ENCODE measurements at regions not wholly inside any gene's neighbourhood (a gene's known extent, or its start where the extent isn't known, plus 50 kb on each side); places are given as distances from the start of the nearest gene placed in this dataset.

DNA sequence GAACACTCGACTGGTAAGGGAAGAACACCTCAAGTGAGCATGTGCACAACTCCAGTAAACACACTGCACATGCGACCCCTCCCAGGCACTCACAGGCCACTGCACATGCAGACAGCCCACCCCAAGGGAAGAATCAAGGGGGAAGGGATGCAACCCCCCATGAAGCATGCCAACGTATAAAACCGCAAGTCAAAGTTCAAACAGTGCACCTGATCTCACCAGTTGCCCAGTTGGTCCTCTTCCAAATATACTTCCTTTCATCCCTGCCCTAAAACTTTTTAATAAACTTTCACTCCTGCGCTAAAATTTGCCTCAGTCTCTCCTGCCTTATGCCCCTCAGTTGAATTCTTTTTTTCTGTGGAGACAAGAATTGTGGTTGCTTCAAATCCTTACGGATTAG is 51.0 kb upstream of the TOM1L1 start:
- Mint-ChIP-seq H3K27ac (ENCODE audit: unreplicated experiment) (no peak overlapping the region), H3K4me3 (ENCODE audit: unreplicated experiment) (no peak overlapping the region), H3K36me3 (ENCODE audit: insufficient read depth, unreplicated experiment) (no peaks in the 10 kb centered on the region), H3K4me1 (ENCODE audit: low read depth, unreplicated experiment) (no peaks in the 10 kb centered on the region), H3K27me3 (ENCODE audit: insufficient read depth, unreplicated experiment) (peaks cover 16% of the 10 kb centered on the region), H3K9me3 (ENCODE audit: unreplicated experiment) (no peaks in the 10 kb centered on the region)
- no peak for DNase-seq
- no peaks in the 10 kb centered on the region for H3K4me1 ChIP-seq
- TF ChIP-seq CTCF (IDR thresholded peaks at IDR 0.05; ENCODE audit: insufficient read depth in 1 of 2, low read depth in 1 of 2, low read length in 1 of 2, severe bottlenecking in 1 of 2, unreplicated experiment in 1 of 2): no peak
- intact Hi-C loops (cut with micrococcal nuclease; ENCODE audit: unreplicated experiment): no loop called here
- 0 out of 2 replicates have a peak, but pooled peaks cover 1% of the 10 kb centered on the region for H3K9me3 ChIP-seq
- ChIA-PET POLR2A (no interaction called here), CTCF (no interaction called here)
- no peaks in the 10 kb centered on the region for H3K27me3 ChIP-seq (replicated peaks; ENCODE audit: control insufficient read depth, insufficient read depth, low read length)
- no peaks in the 10 kb centered on the region for H3K36me3 ChIP-seq (ENCODE audit: control insufficient read depth, insufficient read depth, low read length)
- H3K4me3 ChIP-seq (ENCODE audit: low read depth, low read length): no peak overlapping the region
- BruUV-seq (replicated peaks): no TSS peak
